Natural killer cell (primary cell): ENCODE measurements at regions not wholly inside any gene's neighbourhood (a gene's known extent, or its start where the extent isn't known, plus 50 kb on each side); places are given as distances from the start of the nearest gene placed in this dataset.
"Not testable (repeated sequence)": the region's sequence is repeated elsewhere in the genome, so short reads cannot be mapped to it uniquely, and the experiment has no call there.

Source experiments
- ATAC-seq, 3 donors: fragments of 150-1000 bp in 2 of 3; fragments of 200-7000 bp in 1 of 3; cut with Tn5 transposase; 1 replicate in 1 of 3; 2 replicates in 2 of 3; pipeline ENCODE4 v1.10.0; 2021; ENCODE audit warnings: mild to moderate bottlenecking in 2 of 3, moderate library complexity in 2 of 3
- DNase-seq, 2 donors: peaks; one replicate each; pipeline versions ENCODE4 v3.0.0 to v3.0.0-alpha.2; 2013 to 2021; ENCODE audit warnings: mixed read lengths in 1 of 2
- H3K27ac ChIP-seq: one replicate; pipeline ENCODE4 v1.5.1; 2013; ENCODE audit warnings: mild to moderate bottlenecking, low read length
- H3K27me3 ChIP-seq: one replicate; pipeline ENCODE4 v1.6.1; 2013; ENCODE audit warnings: low read length; ENCODE audit not compliant: control insufficient read depth, insufficient read depth
- H3K36me3 ChIP-seq: one replicate; pipeline ENCODE4 v1.6.1; 2013; ENCODE audit warnings: low read length; ENCODE audit not compliant: control insufficient read depth, insufficient read depth
- H3K4me1 ChIP-seq: one replicate; pipeline ENCODE4 v1.6.1; 2013; ENCODE audit warnings: low read length; ENCODE audit not compliant: control insufficient read depth, insufficient read depth
- H3K4me3 ChIP-seq: one replicate; pipeline ENCODE4 v1.5.1; 2013; ENCODE audit warnings: low read length
- H3K9me3 ChIP-seq: one replicate; pipeline ENCODE4 v1.6.1; 2013; ENCODE audit warnings: low read length; ENCODE audit not compliant: control insufficient read depth, insufficient read depth
- H3K27ac Mint-ChIP-seq, 2 donors: one replicate each; pipeline ENCODE4 v1.8.0; 2022; ENCODE audit warnings: mild to moderate bottlenecking in 2 of 2, mixed read lengths in 2 of 2, moderate library complexity in 1 of 2
- H3K27me3 Mint-ChIP-seq, 2 donors: one replicate each; pipeline ENCODE4 v1.8.0; 2022; ENCODE audit warnings: low read depth in 2 of 2, mixed read lengths in 2 of 2
- H3K36me3 Mint-ChIP-seq: one replicate; pipeline ENCODE4 v1.8.0; 2022; ENCODE audit warnings: mixed read lengths
- H3K4me1 Mint-ChIP-seq, 2 donors: one replicate each; pipeline ENCODE4 v1.8.0; 2022; ENCODE audit warnings: mixed read lengths in 2 of 2
- H3K4me3 Mint-ChIP-seq: one replicate; pipeline ENCODE4 v1.8.0; 2022; ENCODE audit warnings: mild to moderate bottlenecking, moderate library complexity, mixed read lengths
- H3K9me3 Mint-ChIP-seq, 2 donors: one replicate each; pipeline ENCODE4 v1.8.0; 2022; ENCODE audit warnings: mixed read lengths in 2 of 2
- WGBS: methylation state at CpG from one replicate; pipeline ENCODE4 v1.1.7; 2013; ENCODE audit warnings: missing lambda C conversion rate; ENCODE audit not compliant: insufficient coverage; 5-methylcytosine and 5-hydroxymethylcytosine counted together
- intact Hi-C: fragments of 100-400 bp; cut with micrococcal nuclease; formaldehyde crosslinking; loops from one replicate; pipeline ENCODE4 v1.14.2; 2022
- TF ChIP-seq, protein P1 (sequence below): fragments of 200-600 bp; IDR thresholded peaks from one replicate; pipeline ENCODE4 v1.8.0; 2022; ENCODE audit warnings: antibody characterized with exemption

DNA sequence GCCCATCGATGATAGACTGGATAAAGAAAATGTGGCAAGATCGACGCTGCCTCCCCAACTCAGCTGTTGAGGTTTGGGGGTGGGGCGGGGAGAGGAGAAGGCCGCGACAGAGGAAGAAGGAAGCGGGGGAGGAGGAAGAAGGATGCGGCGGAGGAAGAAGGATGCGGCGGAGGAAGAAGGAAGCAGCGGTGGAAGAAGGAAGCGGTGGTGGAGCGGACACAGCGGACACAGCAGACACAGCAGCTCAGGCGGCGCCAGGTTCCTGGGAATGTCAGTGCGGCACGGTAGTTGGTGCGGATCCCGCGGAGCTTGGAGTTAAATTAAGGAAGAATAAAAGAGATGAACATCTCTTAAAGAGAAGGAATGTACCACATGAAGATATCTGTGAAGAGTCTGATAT is 163.9 kb upstream of the NT5E start:
- Mint-ChIP-seq H3K27me3 (no peaks in the 10 kb centered on the region), H3K27ac (no peak overlapping the region)
- DNase-seq, result no peak

DNA sequence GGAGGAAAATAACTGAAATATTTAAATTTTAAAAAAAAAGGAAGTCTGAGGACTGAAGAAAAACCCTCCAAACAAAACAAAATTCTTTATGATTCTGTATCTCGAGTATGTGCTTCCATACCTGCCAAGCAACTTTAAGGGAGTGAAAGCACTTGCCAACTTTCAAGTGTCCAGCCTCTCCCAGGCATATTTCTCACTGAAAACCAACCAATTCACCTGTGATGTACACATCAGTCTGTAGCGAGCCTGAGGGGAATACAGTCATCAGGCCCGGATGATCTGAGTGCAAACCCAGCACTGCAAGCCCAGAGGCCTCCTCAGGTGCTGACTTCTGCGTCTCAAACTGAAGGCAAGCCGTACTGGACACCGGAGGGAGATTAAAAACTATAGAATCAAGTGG is 164.8 kb upstream of the NT5E start:
- peaks cover 3% of the 10 kb centered on the region in 2 donors for H3K9me3 Mint-ChIP-seq
- H3K36me3 Mint-ChIP-seq, result no peaks in the 10 kb centered on the region
- no peaks in the 10 kb centered on the region for H3K4me1 Mint-ChIP-seq
- H3K27ac Mint-ChIP-seq, result no peak overlapping the region
- no peaks in the 10 kb centered on the region for H3K27me3 Mint-ChIP-seq
- ATAC-seq (no peak), DNase-seq (no peak)
- Histone ChIP-seq H3K27ac (no peak overlapping the region), H3K4me1 (no peaks in the 10 kb centered on the region), H3K9me3 (peaks cover 3% of the 10 kb centered on the region), H3K27me3 (no peaks in the 10 kb centered on the region), H3K36me3 (no peaks in the 10 kb centered on the region), H3K4me3 (no peak overlapping the region)
- intact Hi-C loops, result no loop called here
- H3K4me3 Mint-ChIP-seq, result no peak overlapping the region
- TF ChIP-seq, protein P1, sequence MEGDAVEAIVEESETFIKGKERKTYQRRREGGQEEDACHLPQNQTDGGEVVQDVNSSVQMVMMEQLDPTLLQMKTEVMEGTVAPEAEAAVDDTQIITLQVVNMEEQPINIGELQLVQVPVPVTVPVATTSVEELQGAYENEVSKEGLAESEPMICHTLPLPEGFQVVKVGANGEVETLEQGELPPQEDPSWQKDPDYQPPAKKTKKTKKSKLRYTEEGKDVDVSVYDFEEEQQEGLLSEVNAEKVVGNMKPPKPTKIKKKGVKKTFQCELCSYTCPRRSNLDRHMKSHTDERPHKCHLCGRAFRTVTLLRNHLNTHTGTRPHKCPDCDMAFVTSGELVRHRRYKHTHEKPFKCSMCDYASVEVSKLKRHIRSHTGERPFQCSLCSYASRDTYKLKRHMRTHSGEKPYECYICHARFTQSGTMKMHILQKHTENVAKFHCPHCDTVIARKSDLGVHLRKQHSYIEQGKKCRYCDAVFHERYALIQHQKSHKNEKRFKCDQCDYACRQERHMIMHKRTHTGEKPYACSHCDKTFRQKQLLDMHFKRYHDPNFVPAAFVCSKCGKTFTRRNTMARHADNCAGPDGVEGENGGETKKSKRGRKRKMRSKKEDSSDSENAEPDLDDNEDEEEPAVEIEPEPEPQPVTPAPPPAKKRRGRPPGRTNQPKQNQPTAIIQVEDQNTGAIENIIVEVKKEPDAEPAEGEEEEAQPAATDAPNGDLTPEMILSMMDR, result no peak
- WGBS, result 82% methylated on average over 6 of the region's 6 CpGs

More for the DNA sequence above, 163.9 kb upstream of the NT5E start:
- ATAC-seq, result no peak
- Mint-ChIP-seq H3K36me3 (no peaks in the 10 kb centered on the region), H3K4me3 (no peak overlapping the region), H3K4me1 (no peaks in the 10 kb centered on the region), H3K9me3 (peaks cover 5 to 6% of the 10 kb centered on the region in 2 donors)
- intact Hi-C loops, result no loop called here
- H3K27ac ChIP-seq, result no peak overlapping the region
- TF ChIP-seq, protein P1, result no peak
- H3K4me1 ChIP-seq, result no peaks in the 10 kb centered on the region
- H3K36me3 ChIP-seq, result no peaks in the 10 kb centered on the region
- H3K4me3 ChIP-seq, result no peak overlapping the region
- 92% methylated on average over 22 of the region's 22 CpGs for WGBS
- H3K9me3 ChIP-seq, result peaks cover 3% of the 10 kb centered on the region
- no peaks in the 10 kb centered on the region for H3K27me3 ChIP-seq

DNA sequence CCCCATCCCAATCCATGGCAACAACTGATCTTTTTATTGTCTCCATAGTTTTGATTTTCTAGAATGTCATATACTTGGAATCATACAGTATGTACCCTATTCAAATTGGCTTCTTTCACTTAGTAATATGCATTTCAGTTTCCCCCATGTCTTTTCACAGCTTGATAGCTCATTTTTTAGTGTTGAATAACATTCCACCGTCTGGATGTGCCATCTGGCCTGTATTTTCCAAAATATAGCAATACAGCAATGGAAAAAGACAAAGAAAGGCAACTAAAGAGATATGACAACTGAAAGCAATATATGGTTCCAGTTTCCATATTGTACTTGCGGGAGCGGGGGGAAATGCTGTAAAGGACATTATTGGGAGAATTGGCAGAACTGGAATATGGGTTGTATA is 166.4 kb upstream of the NT5E start:
- DNase-seq (no peak), ATAC-seq (no peak)
- Histone ChIP-seq H3K27me3 (no peaks in the 10 kb centered on the region), H3K4me1 (no peaks in the 10 kb centered on the region), H3K4me3 (no peak overlapping the region), H3K36me3 (no peaks in the 10 kb centered on the region), H3K27ac (no peak overlapping the region), H3K9me3 (no peaks in the 10 kb centered on the region)
- TF ChIP-seq, protein P1, result no peak
- H3K27ac Mint-ChIP-seq, result no peak overlapping the region
- peaks cover 3% of the 10 kb centered on the region in 2 donors for H3K9me3 Mint-ChIP-seq
- WGBS, result 85% methylated on average over 3 of the region's 3 CpGs
- no peaks in the 10 kb centered on the region for H3K36me3 Mint-ChIP-seq
- H3K4me1 Mint-ChIP-seq, result no peaks in the 10 kb centered on the region
- H3K27me3 Mint-ChIP-seq, result no peaks in the 10 kb centered on the region
- intact Hi-C loops, result no loop called here
- H3K4me3 Mint-ChIP-seq, result no peak overlapping the region

DNA sequence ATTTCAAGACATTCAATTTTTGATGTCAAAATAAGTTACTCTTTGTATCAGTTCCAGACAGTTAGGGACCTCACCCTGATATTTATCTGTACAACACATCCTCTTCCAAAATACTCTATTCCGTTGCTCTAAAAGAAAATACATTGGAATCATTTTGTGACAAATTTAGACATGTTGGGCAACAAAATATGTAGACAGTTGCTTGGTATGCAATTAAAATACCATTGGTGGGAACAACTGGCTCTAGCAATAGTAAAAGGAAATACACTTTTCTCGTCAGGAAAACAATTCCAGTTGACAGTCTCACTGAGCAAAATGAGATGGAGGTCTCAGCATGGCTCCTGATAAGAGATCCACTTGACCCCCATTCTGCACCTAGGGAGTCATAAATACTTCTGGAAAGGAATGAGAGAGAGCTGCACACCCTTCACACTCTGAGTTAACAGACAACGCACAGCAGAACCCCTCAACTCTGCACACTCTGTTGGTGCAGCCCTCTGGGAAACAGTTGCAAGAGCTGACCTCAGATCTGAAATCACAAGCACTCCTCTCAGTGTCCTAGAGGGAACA is 171.3 kb upstream of the NT5E start:
- H3K27ac ChIP-seq, result no peak overlapping the region
- Mint-ChIP-seq H3K9me3 (peaks cover 5 to 10% of the 10 kb centered on the region in 2 donors), H3K36me3 (no peaks in the 10 kb centered on the region), H3K27me3 (no peaks in the 10 kb centered on the region), H3K27ac (no peak overlapping the region), H3K4me3 (no peak overlapping the region), H3K4me1 (no peaks in the 10 kb centered on the region)
- ATAC-seq, result no peak
- DNase-seq, result no peak
- H3K27me3 ChIP-seq, result no peaks in the 10 kb centered on the region
- H3K4me3 ChIP-seq, result no peak overlapping the region
- no peaks in the 10 kb centered on the region for H3K9me3 ChIP-seq
- TF ChIP-seq, protein P1, result no peak
- H3K36me3 ChIP-seq, result no peaks in the 10 kb centered on the region
- no peaks in the 10 kb centered on the region for H3K4me1 ChIP-seq
- 67% methylated on average over 3 of the region's 3 CpGs for WGBS
- intact Hi-C loops, result no loop called here

DNA sequence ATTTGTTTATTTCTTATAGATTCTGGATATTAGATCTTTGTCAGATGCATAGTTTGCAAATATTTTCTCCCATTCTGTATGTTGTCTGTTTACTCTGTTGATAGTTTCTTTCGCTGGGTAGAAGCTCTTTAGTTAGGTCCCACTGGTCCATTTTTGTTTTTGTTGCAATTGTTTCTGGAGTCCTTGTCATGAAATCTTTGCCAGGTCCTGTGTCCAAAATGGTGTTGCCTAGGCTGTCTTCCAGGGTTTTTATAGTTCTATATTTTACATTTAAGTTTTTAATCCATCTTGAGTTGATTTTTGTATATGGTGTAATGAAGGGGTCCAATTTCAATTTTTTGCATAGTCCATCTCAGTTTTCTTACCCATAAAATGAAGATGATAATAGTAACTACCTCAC is 173.9 kb upstream of the NT5E start:
- H3K9me3 Mint-ChIP-seq, H3K4me3 ChIP-seq, H3K4me1 Mint-ChIP-seq, intact Hi-C loops, H3K4me1 ChIP-seq, DNase-seq, H3K36me3 ChIP-seq, H3K27me3 ChIP-seq, H3K27me3 Mint-ChIP-seq, H3K4me3 Mint-ChIP-seq, H3K9me3 ChIP-seq, H3K27ac ChIP-seq, H3K27ac Mint-ChIP-seq, H3K36me3 Mint-ChIP-seq, ATAC-seq: not testable (repeated sequence)
- 89% methylated on average over 1 of the region's 1 CpG for WGBS
